PC-3 (cell line): ENCODE measurements at regions not wholly inside any gene's neighbourhood (a gene's known extent, or its start where the extent isn't known, plus 50 kb on each side); places are given as distances from the start of the nearest gene placed in this dataset.

Experiments used
- ATAC-seq: fragments of 200-7000 bp; cut with Tn5 transposase; 2 replicates; pipeline ENCODE4 v1.9.1; 2020; ENCODE audit warnings: mild to moderate bottlenecking, moderate library complexity
- BruUV-seq: library from RNA; stranded (reverse); fragments of 400-500 nt; replicated peaks from 2 replicates; lab custom pipeline; 2021; lab: Mats Ljungman, UMichigan
- CTCF ChIA-PET: fragments of 300-600 bp; sonication (Branson Sonifier 250); formaldehyde crosslinking; loops from one replicate; lab custom pipeline; 2022; ENCODE audit warnings: antibody characterized with exemption; lab: Charles Lee
- POLR2A ChIA-PET: fragments of 300-600 bp; sonication (Branson Sonifier 250); formaldehyde crosslinking; loops from one replicate; lab custom pipeline; 2022; ENCODE audit warnings: antibody characterized with exemption; ENCODE audit not compliant: unreplicated experiment; lab: Charles Lee
- DNase-seq: peaks from one replicate; pipeline ENCODE4 v3.0.0-alpha.2; 2015
- H2AFZ ChIP-seq: fragments of 300-600 bp; sonication (generic); 2 replicates; pipeline ENCODE4 v1.6.0; 2016; ENCODE audit warnings: antibody characterized with exemption, low read length
- H3F3A ChIP-seq: fragments of 300-600 bp; sonication (generic); one replicate; pipeline ENCODE4 v1.6.0; 2017; ENCODE audit warnings: antibody characterized with exemption, low read length, control low read depth, mild to moderate bottlenecking; ENCODE audit not compliant: unreplicated experiment
- H3K27ac ChIP-seq: fragments of 300-600 bp; sonication (generic); 2 replicates; pipeline ENCODE4 v1.5.1; 2016; ENCODE audit warnings: mild to moderate bottlenecking, low read length
- H3K27me3 ChIP-seq: fragments of 300-600 bp; sonication (generic); 2 replicates; pipeline ENCODE4 v1.6.1; 2016; ENCODE audit warnings: low read length, mixed read lengths
- H3K36me3 ChIP-seq: fragments of 300-600 bp; sonication (generic); 2 replicates; pipeline ENCODE4 v1.6.1; 2016; ENCODE audit warnings: low read depth, mixed run types, low read length, mixed read lengths
- H3K4me1 ChIP-seq: fragments of 300-600 bp; sonication (generic); 2 replicates; pipeline ENCODE4 v1.5.1; 2016; ENCODE audit warnings: low read length; ENCODE audit not compliant: insufficient read depth
- H3K4me2 ChIP-seq: fragments of 300-600 bp; sonication (generic); 2 replicates; pipeline ENCODE4 v1.6.0; 2016; ENCODE audit warnings: low read length
- H3K4me3 ChIP-seq: fragments of 300-600 bp; sonication (generic); 2 replicates; pipeline ENCODE4 v1.5.1; 2016; ENCODE audit warnings: mild to moderate bottlenecking, low read length, mixed read lengths
- H3K79me2 ChIP-seq: fragments of 300-600 bp; sonication (generic); 2 replicates; pipeline ENCODE4 v1.6.1; 2017; ENCODE audit warnings: low read length, mixed read lengths
- H3K9ac ChIP-seq: fragments of 300-600 bp; sonication (generic); 2 replicates; pipeline ENCODE4 v1.6.0; 2016; ENCODE audit warnings: mild to moderate bottlenecking, low read length
- H3K9me2 ChIP-seq: fragments of 300-600 bp; sonication (generic); replicated peaks from 2 replicates; pipeline ENCODE4 v1.6.1; 2016; ENCODE audit warnings: mixed run types, low read length, mixed read lengths
- H3K9me3 ChIP-seq: fragments of 300-600 bp; sonication (generic); 2 replicates; pipeline ENCODE4 v1.6.1; 2016; ENCODE audit warnings: low read length, mixed read lengths
- H4K20me1 ChIP-seq: fragments of 300-600 bp; sonication (generic); 2 replicates; pipeline ENCODE4 v1.6.1; 2016; ENCODE audit warnings: low read length, mixed read lengths
- EZH2 ChIP-seq: fragments of 300-600 bp; sonication (generic); IDR thresholded peaks from one replicate; pipeline ENCODE4 v1.6.1; 2017; ENCODE audit warnings: antibody characterized with exemption, mild to moderate bottlenecking, low read length; ENCODE audit not compliant: unreplicated experiment
- EZH2phosphoT487 ChIP-seq: fragments of 300-600 bp; sonication (generic); IDR thresholded peaks from 2 replicates; pipeline ENCODE4 v1.6.1; 2018; ENCODE audit warnings: mild to moderate bottlenecking, antibody characterized with exemption, low read length, borderline replicate concordance
- intact Hi-C: fragments of 100-400 bp; cut with micrococcal nuclease; formaldehyde crosslinking; loops from 2 replicates; pipeline ENCODE4 v1.9.0; 2023
- TF ChIP-seq, protein P1 (sequence below): fragments of 300-600 bp; sonication (generic); conservative IDR thresholded peaks from 2 replicates; pipeline ENCODE4 v1.5.1; 2017; ENCODE audit warnings: antibody characterized with exemption, low read depth, mild to moderate bottlenecking, low read length

GRCh38 chr11:70547821-70548670, 149.7 kb downstream of the CTTN start:
- Histone ChIP-seq H3F3A (no peaks in the 10 kb centered on the region), H3K4me3 (no peak overlapping the region), H3K27ac (no peak overlapping the region), H3K9me2 (no peaks in the 10 kb centered on the region), H2AFZ (no peak overlapping the region), H3K9ac (no peak overlapping the region), H3K9me3 (no peaks in the 10 kb centered on the region), H3K4me2 (no peak overlapping the region), H4K20me1 (no peaks in the 10 kb centered on the region), H3K4me1 (peaks cover 13% of the 10 kb centered on the region), H3K27me3 (no peaks in the 10 kb centered on the region), H3K36me3 (no peaks in the 10 kb centered on the region), H3K79me2 (no peaks in the 10 kb centered on the region)
- DNase-seq (no peak), ATAC-seq (no peak)
- intact Hi-C loops: no loop called here
- no peak for TF ChIP-seq EZH2phosphoT487
- TF ChIP-seq EZH2: no peak
- TF ChIP-seq, protein P1, sequence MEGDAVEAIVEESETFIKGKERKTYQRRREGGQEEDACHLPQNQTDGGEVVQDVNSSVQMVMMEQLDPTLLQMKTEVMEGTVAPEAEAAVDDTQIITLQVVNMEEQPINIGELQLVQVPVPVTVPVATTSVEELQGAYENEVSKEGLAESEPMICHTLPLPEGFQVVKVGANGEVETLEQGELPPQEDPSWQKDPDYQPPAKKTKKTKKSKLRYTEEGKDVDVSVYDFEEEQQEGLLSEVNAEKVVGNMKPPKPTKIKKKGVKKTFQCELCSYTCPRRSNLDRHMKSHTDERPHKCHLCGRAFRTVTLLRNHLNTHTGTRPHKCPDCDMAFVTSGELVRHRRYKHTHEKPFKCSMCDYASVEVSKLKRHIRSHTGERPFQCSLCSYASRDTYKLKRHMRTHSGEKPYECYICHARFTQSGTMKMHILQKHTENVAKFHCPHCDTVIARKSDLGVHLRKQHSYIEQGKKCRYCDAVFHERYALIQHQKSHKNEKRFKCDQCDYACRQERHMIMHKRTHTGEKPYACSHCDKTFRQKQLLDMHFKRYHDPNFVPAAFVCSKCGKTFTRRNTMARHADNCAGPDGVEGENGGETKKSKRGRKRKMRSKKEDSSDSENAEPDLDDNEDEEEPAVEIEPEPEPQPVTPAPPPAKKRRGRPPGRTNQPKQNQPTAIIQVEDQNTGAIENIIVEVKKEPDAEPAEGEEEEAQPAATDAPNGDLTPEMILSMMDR: no peak
- ChIA-PET CTCF (no interaction called here), POLR2A (no interaction called here)
- no TSS peak for BruUV-seq

GRCh38 chr11:70548976-70549375, 150.6 kb downstream of the CTTN start:
- Histone ChIP-seq H3K27me3 (no peaks in the 10 kb centered on the region), H2AFZ (no peak overlapping the region), H4K20me1 (no peaks in the 10 kb centered on the region), H3K9me3 (no peaks in the 10 kb centered on the region), H3K79me2 (no peaks in the 10 kb centered on the region), H3K4me3 (no peak overlapping the region), H3K4me2 (no peak overlapping the region), H3K27ac (no peak overlapping the region), H3F3A (no peaks in the 10 kb centered on the region), H3K4me1 (peaks cover 21% of the 10 kb centered on the region), H3K36me3 (no peaks in the 10 kb centered on the region), H3K9ac (no peak overlapping the region), H3K9me2 (no peaks in the 10 kb centered on the region)
- intact Hi-C loops: no loop called here
- TF ChIP-seq EZH2 (no peak), EZH2phosphoT487 (no peak)
- TF ChIP-seq, protein P1: no peak
- DNase-seq (no peak), ATAC-seq (no peak)
- ChIA-PET CTCF (no interaction called here), POLR2A (no interaction called here)
- no TSS peak for BruUV-seq

- BruUV-seq: no TSS peak
- ATAC-seq (no peak), DNase-seq (no peak)
- Histone ChIP-seq H2AFZ (no peak overlapping the region), H3K79me2 (no peaks in the 10 kb centered on the region), H3K9ac (no peak overlapping the region), H3K4me3 (no peak overlapping the region), H3F3A (no peaks in the 10 kb centered on the region), H3K9me2 (no peaks in the 10 kb centered on the region), H3K9me3 (no peaks in the 10 kb centered on the region), H3K4me2 (no peak overlapping the region), H4K20me1 (no peaks in the 10 kb centered on the region), H3K27me3 (no peaks in the 10 kb centered on the region), H3K27ac (no peak overlapping the region), H3K36me3 (no peaks in the 10 kb centered on the region), H3K4me1 (peaks cover 23% of the 10 kb centered on the region)
- TF ChIP-seq, protein P1: no peak
- no peak for TF ChIP-seq EZH2phosphoT487
- TF ChIP-seq EZH2: no peak
- intact Hi-C loops: no loop called here
- CTCF ChIA-PET: no interaction called here
- POLR2A ChIA-PET: no interaction called here
Measured at GRCh38 chr11:70549386-70549785, 151.1 kb downstream of the CTTN start.
